ENCODE measurements at regions not wholly inside any gene's neighbourhood (a gene's known extent, or its start where the extent isn't known, plus 50 kb on each side); places are given as distances from the start of the nearest gene placed in this dataset.

GRCh38 chr2:172279214-172279613 is 148.2 kb upstream of the ITGA6 start:
- no peak for DNase-seq
- in situ Hi-C loops (cut with MboI; ENCODE audit: low pct_unique_long_range_greater_than_20kb, low sequenced_read_pairs): no loop called here

- in situ Hi-C loops (cut with MboI; ENCODE audit: low pct_unique_long_range_greater_than_20kb, low sequenced_read_pairs): no loop called here
- DNase-seq: peak; percentile 31
Measured at GRCh38 chr2:172279813-172280212, 147.6 kb upstream of the ITGA6 start.

GRCh38 chr2:172280571-172281361 is 146.6 kb upstream of the ITGA6 start:
- in situ Hi-C loops (cut with MboI; ENCODE audit: low pct_unique_long_range_greater_than_20kb, low sequenced_read_pairs): no loop called here
- DNase-seq: peak; percentile 95

- no peak for DNase-seq
- in situ Hi-C loops (cut with MboI; ENCODE audit: low pct_unique_long_range_greater_than_20kb, low sequenced_read_pairs): no loop called here
Measured at GRCh38 chr2:172281648-172282570, 145.5 kb upstream of the ITGA6 start.

GRCh38 chr2:172282944-172283343 is 144.4 kb upstream of the ITGA6 start:
- in situ Hi-C loops (cut with MboI; ENCODE audit: low pct_unique_long_range_greater_than_20kb, low sequenced_read_pairs): no loop called here
- DNase-seq: no peak

- in situ Hi-C loops (cut with MboI; ENCODE audit: low pct_unique_long_range_greater_than_20kb, low sequenced_read_pairs): no loop called here
- no peak for DNase-seq
Measured at GRCh38 chr2:172283476-172283875, 143.9 kb upstream of the ITGA6 start.

- no peak for DNase-seq
- in situ Hi-C loops (cut with MboI; ENCODE audit: low pct_unique_long_range_greater_than_20kb, low sequenced_read_pairs): no loop called here
Measured at GRCh38 chr2:172284209-172284608, 143.2 kb upstream of the ITGA6 start.

- in situ Hi-C loops (cut with MboI; ENCODE audit: low pct_unique_long_range_greater_than_20kb, low sequenced_read_pairs): no loop called here
- DNase-seq: no peak
Measured at GRCh38 chr2:172285010-172285621, 142.3 kb upstream of the ITGA6 start.

- in situ Hi-C loops (cut with MboI; ENCODE audit: low pct_unique_long_range_greater_than_20kb, low sequenced_read_pairs): no loop called here
Measured at GRCh38 chr2:172285760-172286159, 141.6 kb upstream of the ITGA6 start.

GRCh38 chr2:172287190-172287589 is 140.2 kb upstream of the ITGA6 start:
- no peak for DNase-seq
- in situ Hi-C loops (cut with MboI; ENCODE audit: low pct_unique_long_range_greater_than_20kb, low sequenced_read_pairs): no loop called here

More at GRCh38 chr2:172285760-172286159, 141.6 kb upstream of the ITGA6 start:
- no peak for DNase-seq

- DNase-seq: no peak
- in situ Hi-C loops (cut with MboI; ENCODE audit: low pct_unique_long_range_greater_than_20kb, low sequenced_read_pairs): no loop called here
Measured at GRCh38 chr2:172287605-172288315, 139.6 kb upstream of the ITGA6 start.

GRCh38 chr2:172288603-172289002 is 138.8 kb upstream of the ITGA6 start:
- in situ Hi-C loops (cut with MboI; ENCODE audit: low pct_unique_long_range_greater_than_20kb, low sequenced_read_pairs): no loop called here

GRCh38 chr2:172293952-172294351 is 133.4 kb upstream of the ITGA6 start:
- DNase-seq: peak; percentile 60
- in situ Hi-C loops (cut with MboI; ENCODE audit: low pct_unique_long_range_greater_than_20kb, low sequenced_read_pairs): no loop called here

More at GRCh38 chr2:172288603-172289002, 138.8 kb upstream of the ITGA6 start:
- DNase-seq: no peak

GRCh38 chr2:172294983-172295382 is 132.4 kb upstream of the ITGA6 start:
- in situ Hi-C loops (cut with MboI; ENCODE audit: low pct_unique_long_range_greater_than_20kb, low sequenced_read_pairs): no loop called here
- no peak for DNase-seq

GRCh38 chr2:172295677-172296076 is 131.7 kb upstream of the ITGA6 start:
- in situ Hi-C loops (cut with MboI; ENCODE audit: low pct_unique_long_range_greater_than_20kb, low sequenced_read_pairs): no loop called here
- DNase-seq: no peak

- DNase-seq: no peak
- in situ Hi-C loops (cut with MboI; ENCODE audit: low pct_unique_long_range_greater_than_20kb, low sequenced_read_pairs): no loop called here
Measured at GRCh38 chr2:172296267-172297046, 130.9 kb upstream of the ITGA6 start.

- in situ Hi-C loops (cut with MboI; ENCODE audit: low pct_unique_long_range_greater_than_20kb, low sequenced_read_pairs): no loop called here
- DNase-seq: no peak
Measured at GRCh38 chr2:172297531-172297930, 129.9 kb upstream of the ITGA6 start.

- DNase-seq: no peak
- in situ Hi-C loops (cut with MboI; ENCODE audit: low pct_unique_long_range_greater_than_20kb, low sequenced_read_pairs): no loop called here
Measured at GRCh38 chr2:172297950-172298349, 129.4 kb upstream of the ITGA6 start.
